GM23338 (cell line): ENCODE measurements at regions not wholly inside any gene's neighbourhood (a gene's known extent, or its start where the extent isn't known, plus 50 kb on each side); places are given as distances from the start of the nearest gene placed in this dataset.

Experiments
- ATAC-seq: fragments of 200-7000 bp; cut with Tn5 transposase; 3 replicates; pipeline ENCODE4 v1.9.1; 2020
- DNase-seq: peaks from one replicate; pipeline ENCODE4 v3.0.0-alpha.2; 2015; ENCODE audit warnings: low spot score
- H2AFZ ChIP-seq: fragments of 200-600 bp; sonication (generic); 2 replicates; pipeline ENCODE4 v1.8.0; 2016; ENCODE audit warnings: antibody characterized with exemption, mild to moderate bottlenecking, moderate library complexity
- H3F3A ChIP-seq: fragments of 200-600 bp; sonication (generic); replicated peaks from 2 replicates; pipeline ENCODE4 v1.8.0; 2017; ENCODE audit warnings: antibody characterized with exemption, mixed run types, low read depth
- H3K27ac ChIP-seq: fragments of 200-600 bp; sonication (generic); 2 replicates; pipeline ENCODE4 v1.6.1; 2016; ENCODE audit warnings: low read depth
- H3K27me3 ChIP-seq: fragments of 200-600 bp; sonication (generic); 2 replicates; pipeline ENCODE4 v1.8.0; 2016; ENCODE audit warnings: mild to moderate bottlenecking, mixed run types, moderate library complexity; ENCODE audit not compliant: insufficient read depth
- H3K36me3 ChIP-seq: fragments of 200-600 bp; sonication (generic); 2 replicates; pipeline ENCODE4 v1.8.0; 2016; ENCODE audit warnings: mild to moderate bottlenecking; ENCODE audit not compliant: insufficient read depth
- H3K4me1 ChIP-seq: fragments of 200-600 bp; sonication (generic); 2 replicates; pipeline ENCODE4 v1.8.0; 2016; ENCODE audit warnings: mild to moderate bottlenecking, moderate library complexity; ENCODE audit not compliant: insufficient read depth
- H3K4me2 ChIP-seq: fragments of 200-600 bp; sonication (generic); 2 replicates; pipeline ENCODE4 v1.7.1; 2017; ENCODE audit warnings: mixed run types
- H3K4me3 ChIP-seq: fragments of 200-600 bp; sonication (generic); 2 replicates; pipeline ENCODE4 v1.6.1; 2016; ENCODE audit warnings: mixed run types
- H3K79me2 ChIP-seq: fragments of 200-600 bp; sonication (generic); replicated peaks from 2 replicates; pipeline ENCODE4 v1.8.0; 2017; ENCODE audit warnings: mild to moderate bottlenecking; ENCODE audit not compliant: insufficient read depth
- H3K9me2 ChIP-seq: fragments of 200-600 bp; sonication (generic); 2 replicates; pipeline ENCODE4 v1.8.0; 2017; ENCODE audit not compliant: insufficient read depth
- H4K20me1 ChIP-seq: fragments of 200-600 bp; sonication (generic); replicated peaks from 2 replicates; pipeline ENCODE4 v1.8.0; 2017; ENCODE audit warnings: mild to moderate bottlenecking; ENCODE audit not compliant: insufficient read depth
- H3K27ac Mint-ChIP-seq: 2 replicates; pipeline ENCODE4 v1.8.0; 2020; ENCODE audit warnings: inconsistent platforms, mild to moderate bottlenecking, moderate library complexity, mixed read lengths
- H3K27me3 Mint-ChIP-seq: 3 replicates; pipeline ENCODE4 v1.8.0; 2022; ENCODE audit warnings: low read depth, mild to moderate bottlenecking, moderate library complexity, mixed read lengths, inconsistent platforms; ENCODE audit not compliant: insufficient read depth, poor library complexity
- H3K36me3 Mint-ChIP-seq: 3 replicates; pipeline ENCODE4 v1.8.0; 2021; ENCODE audit warnings: low read depth, mild to moderate bottlenecking, inconsistent platforms, moderate library complexity, mixed read lengths
- H3K4me1 Mint-ChIP-seq: 3 replicates; pipeline ENCODE4 v1.8.0; 2020; ENCODE audit warnings: mild to moderate bottlenecking, inconsistent platforms, mixed read lengths
- H3K4me3 Mint-ChIP-seq: 3 replicates; pipeline ENCODE4 v1.8.0; 2021; ENCODE audit warnings: moderate library complexity, mild to moderate bottlenecking, inconsistent platforms, mixed read lengths
- H3K9me3 Mint-ChIP-seq: 3 replicates; pipeline ENCODE4 v1.8.0; 2020; ENCODE audit warnings: moderate library complexity, mild to moderate bottlenecking, inconsistent platforms, mixed read lengths
- CREB1 ChIP-seq: fragments of 250-450 bp; sonication (Bioruptor Pico); IDR thresholded peaks from 2 replicates; pipeline ENCODE4 v1.5.0; 2020; ENCODE audit warnings: low read depth, mild to moderate bottlenecking, moderate library complexity
- EZH2phosphoT487 ChIP-seq: fragments of 200-600 bp; sonication (generic); IDR thresholded peaks from one replicate; pipeline ENCODE4 v1.8.1; 2018; ENCODE audit warnings: antibody characterized with exemption; ENCODE audit not compliant: unreplicated experiment
- JUNB ChIP-seq: IDR thresholded peaks from one replicate; pipeline ENCODE4 v1.6.1; 2016; ENCODE audit warnings: antibody characterized with exemption; ENCODE audit not compliant: unreplicated experiment
- NANOG ChIP-seq: IDR thresholded peaks from 2 replicates; pipeline ENCODE4 v1.6.1; 2016; ENCODE audit warnings: antibody characterized with exemption, borderline replicate concordance
- POLR2AphosphoS5 ChIP-seq: IDR thresholded peaks from 2 replicates; pipeline ENCODE4 v1.6.1; 2016; ENCODE audit warnings: antibody characterized with exemption, low read depth
- STAT1 ChIP-seq: IDR thresholded peaks from one replicate; pipeline ENCODE4 v1.6.1; 2016; ENCODE audit warnings: antibody characterized with exemption; ENCODE audit not compliant: unreplicated experiment
- ZNF114 ChIP-seq: fragments of 250-450 bp; sonication (Bioruptor Pico); IDR thresholded peaks from 2 replicates; pipeline ENCODE4 v1.5.0; 2020; ENCODE audit warnings: mild to moderate bottlenecking, moderate library complexity
- ZNF331 ChIP-seq: fragments of 250-450 bp; sonication (Bioruptor Pico); IDR thresholded peaks from 2 replicates; pipeline ENCODE4 v1.5.0; 2020; ENCODE audit warnings: low read depth, mild to moderate bottlenecking, moderate library complexity
- ZNF462 ChIP-seq: fragments of 250-450 bp; sonication (Bioruptor Pico); IDR thresholded peaks from 2 replicates; pipeline ENCODE4 v1.5.0; 2020; ENCODE audit warnings: mild to moderate bottlenecking, moderate library complexity
- TF ChIP-seq, protein P1 (sequence below): IDR thresholded peaks from 2 replicates; pipeline ENCODE4 v1.6.1; 2016; ENCODE audit warnings: antibody characterized with exemption
- TF ChIP-seq, protein P2 (sequence below): IDR thresholded peaks from one replicate; pipeline ENCODE4 v1.6.1; 2018; ENCODE audit warnings: antibody characterized with exemption; ENCODE audit not compliant: unreplicated experiment
- TF ChIP-seq, protein P3 (sequence below), 2 experiments: fragments of 200-600 bp in 1 of 2; sonication (generic) in 1 of 2; conservative IDR thresholded peaks; 2 replicates each; pipeline versions ENCODE4 v1.5.1 to v1.6.1; 2016 to 2017; ENCODE audit warnings: antibody characterized with exemption in 2 of 2, low read depth in 2 of 2, mild to moderate bottlenecking in 2 of 2, moderate library complexity in 1 of 2

DNA sequence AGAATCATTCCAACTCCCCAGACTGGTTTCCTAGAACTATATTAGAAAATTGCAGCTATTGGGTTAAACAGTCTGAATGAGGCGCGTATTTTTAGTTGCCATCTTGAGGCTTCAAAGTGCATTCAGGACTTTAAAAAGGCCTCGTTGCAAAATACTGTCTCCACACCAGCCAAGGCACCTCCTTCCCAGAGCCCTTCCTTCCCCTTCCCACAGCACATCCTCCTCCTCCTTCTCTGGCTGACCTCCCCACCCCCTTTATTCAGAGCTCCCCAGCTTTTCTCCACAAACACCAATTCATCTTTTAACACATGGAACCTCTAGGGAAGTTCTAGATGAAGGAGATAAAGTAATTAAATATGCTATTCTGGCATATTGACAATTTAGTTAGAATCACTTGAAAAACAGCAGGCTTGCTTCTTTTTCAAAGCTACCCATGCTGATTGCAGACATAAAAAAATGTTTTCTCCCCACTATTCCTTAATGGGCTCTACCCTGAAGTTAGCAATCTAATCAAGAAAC is 90.3 kb downstream of the RTP5 start (continued):
- TF ChIP-seq, protein P1, sequence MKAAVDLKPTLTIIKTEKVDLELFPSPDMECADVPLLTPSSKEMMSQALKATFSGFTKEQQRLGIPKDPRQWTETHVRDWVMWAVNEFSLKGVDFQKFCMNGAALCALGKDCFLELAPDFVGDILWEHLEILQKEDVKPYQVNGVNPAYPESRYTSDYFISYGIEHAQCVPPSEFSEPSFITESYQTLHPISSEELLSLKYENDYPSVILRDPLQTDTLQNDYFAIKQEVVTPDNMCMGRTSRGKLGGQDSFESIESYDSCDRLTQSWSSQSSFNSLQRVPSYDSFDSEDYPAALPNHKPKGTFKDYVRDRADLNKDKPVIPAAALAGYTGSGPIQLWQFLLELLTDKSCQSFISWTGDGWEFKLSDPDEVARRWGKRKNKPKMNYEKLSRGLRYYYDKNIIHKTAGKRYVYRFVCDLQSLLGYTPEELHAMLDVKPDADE: no peak
- TF ChIP-seq ZNF114 (CRISPR knock-in tag): no peak
- no peak for TF ChIP-seq ZNF331
- TF ChIP-seq NANOG: no peak
- no peak for TF ChIP-seq STAT1

GRCh38 chr2:241961454-241961853 is 91.9 kb downstream of the RTP5 start:
- H4K20me1 ChIP-seq: peaks cover 5% of the 10 kb centered on the region; the same call in 1 of the 2 replicates
- peaks cover 3% of the 10 kb centered on the region for H3K27me3 Mint-ChIP-seq

More at GRCh38 chr2:241961454-241961853, 91.9 kb downstream of the RTP5 start:
- Histone ChIP-seq H3F3A (no peaks in the 10 kb centered on the region), H3K4me1 (no peaks in the 10 kb centered on the region), H3K27me3 (no peaks in the 10 kb centered on the region), H3K4me3 (no peak overlapping the region), H2AFZ (no peak overlapping the region), H3K4me2 (no peak overlapping the region), H3K9me2 (no peaks in the 10 kb centered on the region), H3K27ac (no peak overlapping the region), H3K36me3 (no peaks in the 10 kb centered on the region), H3K79me2 (no peaks in the 10 kb centered on the region)
- Mint-ChIP-seq H3K27ac (no peak overlapping the region), H3K9me3 (no peaks in the 10 kb centered on the region), H3K36me3 (no peaks in the 10 kb centered on the region), H3K4me1 (peaks cover 3% of the 10 kb centered on the region; the same call in 1 of the 3 replicates), H3K4me3 (no peak overlapping the region)
- DNase-seq (no peak), ATAC-seq (no peak)
- TF ChIP-seq, protein P1: no peak
- TF ChIP-seq STAT1: no peak
- TF ChIP-seq, protein P2, sequence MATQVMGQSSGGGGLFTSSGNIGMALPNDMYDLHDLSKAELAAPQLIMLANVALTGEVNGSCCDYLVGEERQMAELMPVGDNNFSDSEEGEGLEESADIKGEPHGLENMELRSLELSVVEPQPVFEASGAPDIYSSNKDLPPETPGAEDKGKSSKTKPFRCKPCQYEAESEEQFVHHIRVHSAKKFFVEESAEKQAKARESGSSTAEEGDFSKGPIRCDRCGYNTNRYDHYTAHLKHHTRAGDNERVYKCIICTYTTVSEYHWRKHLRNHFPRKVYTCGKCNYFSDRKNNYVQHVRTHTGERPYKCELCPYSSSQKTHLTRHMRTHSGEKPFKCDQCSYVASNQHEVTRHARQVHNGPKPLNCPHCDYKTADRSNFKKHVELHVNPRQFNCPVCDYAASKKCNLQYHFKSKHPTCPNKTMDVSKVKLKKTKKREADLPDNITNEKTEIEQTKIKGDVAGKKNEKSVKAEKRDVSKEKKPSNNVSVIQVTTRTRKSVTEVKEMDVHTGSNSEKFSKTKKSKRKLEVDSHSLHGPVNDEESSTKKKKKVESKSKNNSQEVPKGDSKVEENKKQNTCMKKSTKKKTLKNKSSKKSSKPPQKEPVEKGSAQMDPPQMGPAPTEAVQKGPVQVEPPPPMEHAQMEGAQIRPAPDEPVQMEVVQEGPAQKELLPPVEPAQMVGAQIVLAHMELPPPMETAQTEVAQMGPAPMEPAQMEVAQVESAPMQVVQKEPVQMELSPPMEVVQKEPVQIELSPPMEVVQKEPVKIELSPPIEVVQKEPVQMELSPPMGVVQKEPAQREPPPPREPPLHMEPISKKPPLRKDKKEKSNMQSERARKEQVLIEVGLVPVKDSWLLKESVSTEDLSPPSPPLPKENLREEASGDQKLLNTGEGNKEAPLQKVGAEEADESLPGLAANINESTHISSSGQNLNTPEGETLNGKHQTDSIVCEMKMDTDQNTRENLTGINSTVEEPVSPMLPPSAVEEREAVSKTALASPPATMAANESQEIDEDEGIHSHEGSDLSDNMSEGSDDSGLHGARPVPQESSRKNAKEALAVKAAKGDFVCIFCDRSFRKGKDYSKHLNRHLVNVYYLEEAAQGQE: no peak
- TF ChIP-seq CREB1 (CRISPR knock-in tag): no peak
- no peak for TF ChIP-seq EZH2phosphoT487
- TF ChIP-seq, protein P3, sequence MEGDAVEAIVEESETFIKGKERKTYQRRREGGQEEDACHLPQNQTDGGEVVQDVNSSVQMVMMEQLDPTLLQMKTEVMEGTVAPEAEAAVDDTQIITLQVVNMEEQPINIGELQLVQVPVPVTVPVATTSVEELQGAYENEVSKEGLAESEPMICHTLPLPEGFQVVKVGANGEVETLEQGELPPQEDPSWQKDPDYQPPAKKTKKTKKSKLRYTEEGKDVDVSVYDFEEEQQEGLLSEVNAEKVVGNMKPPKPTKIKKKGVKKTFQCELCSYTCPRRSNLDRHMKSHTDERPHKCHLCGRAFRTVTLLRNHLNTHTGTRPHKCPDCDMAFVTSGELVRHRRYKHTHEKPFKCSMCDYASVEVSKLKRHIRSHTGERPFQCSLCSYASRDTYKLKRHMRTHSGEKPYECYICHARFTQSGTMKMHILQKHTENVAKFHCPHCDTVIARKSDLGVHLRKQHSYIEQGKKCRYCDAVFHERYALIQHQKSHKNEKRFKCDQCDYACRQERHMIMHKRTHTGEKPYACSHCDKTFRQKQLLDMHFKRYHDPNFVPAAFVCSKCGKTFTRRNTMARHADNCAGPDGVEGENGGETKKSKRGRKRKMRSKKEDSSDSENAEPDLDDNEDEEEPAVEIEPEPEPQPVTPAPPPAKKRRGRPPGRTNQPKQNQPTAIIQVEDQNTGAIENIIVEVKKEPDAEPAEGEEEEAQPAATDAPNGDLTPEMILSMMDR (conservative IDR thresholded peaks at IDR 0.05; ENCODE audit: low read depth in 2 of 2): no peak
- TF ChIP-seq POLR2AphosphoS5: no peak
- TF ChIP-seq JUNB: no peak
- TF ChIP-seq ZNF462 (CRISPR knock-in tag): no peak
- no peak for TF ChIP-seq ZNF331
- TF ChIP-seq NANOG: no peak
